ENCODE measurements at regions not wholly inside any gene's neighbourhood (a gene's known extent, or its start where the extent isn't known, plus 50 kb on each side); places are given as distances from the start of the nearest gene placed in this dataset.

- no peak for DNase-seq (ENCODE audit: low read depth in 2 of 3, low spot score in 2 of 3)
Observed at GRCh38 chr10:5305374-5305773, 59.4 kb upstream of the UCN3 start.

GRCh38 chr10:5310914-5311313, 53.9 kb upstream of the UCN3 start:
- no peak for DNase-seq (ENCODE audit: low read depth in 2 of 3, low spot score in 2 of 3)

GRCh38 chr10:5311617-5312016, 53.1 kb upstream of the UCN3 start:
- no peak for DNase-seq (ENCODE audit: low read depth in 2 of 3, low spot score in 2 of 3)

GRCh38 chr10:5314840-5315239, 49.9 kb upstream of the UCN3 start:
- no peak for DNase-seq (ENCODE audit: low read depth in 2 of 3, low spot score in 2 of 3)
